Mucosa of descending colon (tissue), 3 donors: ENCODE measurements at regions not wholly inside any gene's neighbourhood (a gene's known extent, or its start where the extent isn't known, plus 50 kb on each side); places are given as distances from the start of the nearest gene placed in this dataset.

Source experiments
- ATAC-seq: fragments of 200-7000 bp; cut with Tn5 transposase; one replicate; pipeline ENCODE4 v1.9.1; 2020; ENCODE audit warnings: mild to moderate bottlenecking, moderate library complexity
- DNase-seq, 3 donors: peaks; one replicate each; pipeline ENCODE4 v3.0.0-alpha.2; 2020
- H3K36me3 ChIP-seq: fragments of 200-600 bp; one replicate; pipeline ENCODE4 v1.8.0; 2021; ENCODE audit warnings: low read depth, mild to moderate bottlenecking
- H3K4me1 ChIP-seq: fragments of 200-600 bp; one replicate; pipeline ENCODE4 v1.8.0; 2021; ENCODE audit warnings: low read depth, mild to moderate bottlenecking
- H3K4me3 ChIP-seq: fragments of 200-600 bp; one replicate; pipeline ENCODE4 v1.8.0; 2021; ENCODE audit warnings: mild to moderate bottlenecking
- H3K9me3 ChIP-seq: fragments of 200-600 bp; one replicate; pipeline ENCODE4 v1.8.0; 2021; ENCODE audit warnings: mild to moderate bottlenecking
- CTCF ChIP-seq: fragments of 200-600 bp; IDR thresholded peaks from one replicate; pipeline ENCODE4 v1.8.0; 2022; ENCODE audit warnings: antibody characterized with exemption, mild to moderate bottlenecking
- intact Hi-C, 2 donors: fragments of 100-400 bp; cut with DNase I in 1 of 2; cut with micrococcal nuclease in 1 of 2; formaldehyde crosslinking; loops; one replicate each; pipeline versions ENCODE4 v1.11.0 to v1.11.1; 2022; cut with DNase I, micrococcal nuclease
- donor health status: DM: no; HTN: no; CAD: no; lungs with moderate emphysema.
- donor health status: DM: no; HTN: no; CAD: no.
- donor health status: DM: no; HTN: yes; CAD: no.

- no peak for DNase-seq
- no peaks in the 10 kb centered on the region for H3K36me3 ChIP-seq
- no peak for TF ChIP-seq CTCF
- H3K9me3 ChIP-seq = no peaks in the 10 kb centered on the region
- ATAC-seq = no peak
- peaks cover 11% of the 10 kb centered on the region for H3K4me1 ChIP-seq
- intact Hi-C loops = no loop called here
- no peak overlapping the region for H3K4me3 ChIP-seq
Measured at GRCh38 chr15:101124731-101125451, 127.0 kb downstream of the CHSY1 start.

DNA sequence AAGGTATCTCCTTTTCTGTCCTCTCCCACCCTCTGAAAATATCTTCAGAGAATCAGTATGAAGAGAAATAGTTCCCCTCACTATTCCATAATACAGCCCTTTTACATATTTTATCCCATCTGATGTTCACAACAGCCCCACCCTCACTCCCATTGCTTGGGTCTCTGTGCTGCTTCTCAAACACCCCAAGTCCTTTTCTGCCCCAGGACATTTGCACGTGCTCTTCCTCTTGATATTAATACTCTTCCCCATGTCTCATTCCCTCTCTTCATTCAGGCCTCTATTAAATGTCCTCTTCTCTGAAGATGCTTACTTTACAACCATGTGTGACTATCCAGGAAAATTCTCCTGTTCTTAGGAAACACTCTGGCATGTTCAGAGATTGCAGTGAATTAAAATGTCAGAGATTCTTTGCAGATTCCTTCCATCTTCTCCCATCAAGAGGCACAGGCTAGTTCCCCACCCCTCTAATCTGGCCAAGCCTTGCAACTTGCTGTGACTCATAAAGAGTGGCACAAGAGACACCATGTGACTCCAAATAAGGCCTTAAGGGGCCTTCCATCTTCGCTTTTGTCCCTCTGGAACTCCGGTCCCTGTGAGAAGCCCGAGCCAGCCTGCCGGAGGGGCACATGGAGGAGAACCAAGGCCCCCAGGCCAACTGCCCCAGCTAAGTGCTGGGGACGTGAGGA lies 128.5 kb downstream of the CHSY1 start:
- no peak for TF ChIP-seq CTCF
- ATAC-seq (no peak), DNase-seq (no peak)
- Histone ChIP-seq H3K4me3 (no peak overlapping the region), H3K9me3 (no peaks in the 10 kb centered on the region), H3K36me3 (no peaks in the 10 kb centered on the region), H3K4me1 (peaks cover 11% of the 10 kb centered on the region)
- intact Hi-C loops = no loop called here

GRCh38 chr15:101122806-101123205 lies 129.0 kb downstream of the CHSY1 start:
- no peak for DNase-seq
- intact Hi-C loops = no loop called here
- Histone ChIP-seq H3K36me3 (no peaks in the 10 kb centered on the region), H3K9me3 (no peaks in the 10 kb centered on the region), H3K4me3 (no peak overlapping the region), H3K4me1 (peaks cover 10% of the 10 kb centered on the region)
- no peak for ATAC-seq
- TF ChIP-seq CTCF = no peak

DNA sequence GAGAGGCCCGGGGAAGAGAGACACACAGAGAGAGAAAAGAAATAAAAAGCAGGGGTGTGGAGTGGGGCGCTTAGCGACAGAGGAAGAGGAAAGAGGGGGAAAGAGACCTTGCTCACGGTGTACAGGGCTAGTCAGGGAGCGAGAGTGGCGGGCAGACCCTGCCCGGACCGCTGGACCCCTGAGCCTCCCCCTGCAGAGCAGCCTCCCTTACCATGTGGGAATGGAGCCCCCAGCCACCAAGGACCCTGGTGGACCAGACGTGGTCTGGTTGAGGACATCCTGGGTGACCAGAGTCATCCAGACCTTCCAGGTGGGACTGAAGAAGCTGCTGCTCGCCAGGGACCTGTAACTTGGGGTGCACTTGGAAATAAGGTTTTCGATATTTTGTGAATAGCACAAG lies 129.6 kb downstream of the CHSY1 start:
- intact Hi-C loops = no loop called here
- no peaks in the 10 kb centered on the region for H3K36me3 ChIP-seq
- H3K4me1 ChIP-seq = peaks cover 8% of the 10 kb centered on the region
- ATAC-seq = no peak
- no peak for TF ChIP-seq CTCF
- no peak for DNase-seq
- H3K9me3 ChIP-seq = no peaks in the 10 kb centered on the region
- no peak overlapping the region for H3K4me3 ChIP-seq

DNA sequence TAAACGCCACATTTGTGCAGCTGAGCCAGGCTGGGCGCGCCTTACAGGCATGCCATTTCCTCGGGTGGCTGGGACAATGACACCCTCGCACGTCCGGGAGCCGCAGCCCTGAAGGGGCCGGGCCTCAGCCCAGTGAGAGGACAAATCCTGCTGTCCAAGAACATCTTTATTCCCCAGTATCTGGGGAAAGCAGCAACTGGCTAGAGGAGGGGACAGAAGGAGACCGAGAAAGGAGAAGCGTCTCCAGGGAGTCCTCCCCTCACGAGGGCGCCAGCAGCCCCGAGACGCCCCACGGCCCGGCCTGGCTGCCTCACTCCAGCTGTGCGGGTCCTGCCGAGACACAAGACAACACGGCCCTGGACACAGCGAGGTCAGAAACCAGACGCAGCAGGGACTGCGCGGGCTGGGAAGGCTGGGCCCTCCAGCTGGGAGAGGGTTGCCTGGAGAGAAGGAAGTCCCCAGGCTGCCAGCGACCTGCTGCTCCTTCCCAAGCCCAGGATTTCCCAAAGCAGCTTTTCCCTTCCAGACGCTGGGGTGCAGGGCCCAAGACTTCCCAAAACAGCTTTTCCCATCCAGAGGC lies 130.2 kb downstream of the CHSY1 start:
- Histone ChIP-seq H3K9me3 (no peaks in the 10 kb centered on the region), H3K36me3 (no peaks in the 10 kb centered on the region), H3K4me3 (no peak overlapping the region), H3K4me1 (peaks cover 8% of the 10 kb centered on the region)
- intact Hi-C loops = no loop called here
- DNase-seq = peak; percentile 59 to 78 (median 76)
- no peak for TF ChIP-seq CTCF
- ATAC-seq = peak; percentile 80
